ENCODE measurements at regions not wholly inside any gene's neighbourhood (a gene's known extent, or its start where the extent isn't known, plus 50 kb on each side); places are given as distances from the start of the nearest gene placed in this dataset.

DNA sequence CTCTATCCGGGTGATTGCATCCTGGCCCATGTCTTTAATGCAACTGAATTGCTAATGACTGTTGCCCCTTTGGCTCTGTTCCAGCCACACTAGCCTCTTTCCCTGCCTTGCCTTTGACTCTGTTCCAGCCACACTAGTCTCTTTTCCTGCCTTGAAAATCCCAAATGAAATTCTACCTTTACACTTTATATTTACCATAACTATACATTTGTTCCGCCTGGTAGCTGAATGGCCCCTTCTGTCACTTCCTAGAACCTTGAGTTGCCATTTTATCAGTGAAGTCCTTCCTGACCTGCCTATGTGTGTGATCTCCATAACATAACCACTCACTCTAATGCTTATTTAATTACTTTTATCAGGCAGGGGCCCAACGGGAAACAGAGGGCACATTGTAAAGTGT lies 1120.4 kb upstream of the WWC1 start:
- in situ Hi-C loops (cut with HindIII; ENCODE audit: extremely low pct_ligation_motif_present, low pct_unique_long_range_greater_than_20kb) (no loop called here), intact Hi-C loops (cut with micrococcal nuclease; ENCODE audit: unreplicated experiment) (no loop called here)
- ATAC-seq: no peak
- Histone ChIP-seq H3K79me2 (ENCODE audit: insufficient read depth, low read length) (no peaks in the 10 kb centered on the region), H2AFZ (ENCODE audit: low read length) (no peak overlapping the region), H3K27ac (ENCODE audit: extremely low read length, insufficient read depth, low read length) (no peak overlapping the region), H3K27me3 (ENCODE audit: control insufficient read depth in 1 of 2, insufficient read depth in 2 of 2, low read length in 2 of 2) (no peaks in the 10 kb centered on the region), H3K4me2 (ENCODE audit: low read depth, low read length) (no peak overlapping the region), H3K9ac (ENCODE audit: insufficient read depth, low read depth, low read length) (no peak overlapping the region), H3K4me3 (replicated peaks in 1 of 3; ENCODE audit: insufficient read depth in 1 of 3, low read depth in 2 of 3, low read length in 3 of 3) (no peak overlapping the region), H3K4me1 (ENCODE audit: insufficient read depth, low read length) (no peaks in the 10 kb centered on the region), H3K36me3 (replicated peaks in 1 of 2; ENCODE audit: control insufficient read depth in 1 of 2, insufficient read depth in 2 of 2, low read length in 2 of 2) (no peaks in the 10 kb centered on the region), H3K9me3 (ENCODE audit: low read length) (no peaks in the 10 kb centered on the region), H4K20me1 (ENCODE audit: insufficient read depth, low read length) (no peaks in the 10 kb centered on the region)
- FAIRE-seq: no peak
- DNase-seq (ENCODE audit: low spot score): no peak
- 23% methylated on average over 3 of the region's 3 CpGs for WGBS (ENCODE audit: low lambda C conversion rate)
- CTCF ChIA-PET (ENCODE audit: low intra/inter-chr PET ratio, low total read pairs): no interaction called here
- TF ChIP-seq, protein P1, sequence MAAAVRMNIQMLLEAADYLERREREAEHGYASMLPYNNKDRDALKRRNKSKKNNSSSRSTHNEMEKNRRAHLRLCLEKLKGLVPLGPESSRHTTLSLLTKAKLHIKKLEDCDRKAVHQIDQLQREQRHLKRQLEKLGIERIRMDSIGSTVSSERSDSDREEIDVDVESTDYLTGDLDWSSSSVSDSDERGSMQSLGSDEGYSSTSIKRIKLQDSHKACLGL (CRISPR knock-in tag; IDR thresholded peaks at IDR 0.05): no peak
- BruUV-seq (replicated peaks): no TSS peak
- POLR2A ChIA-PET: no interaction called here

GRCh38 chr5:167177736-167178135 lies 1113.7 kb upstream of the WWC1 start:
- intact Hi-C loops (cut with micrococcal nuclease; ENCODE audit: unreplicated experiment): no loop called here
- Histone ChIP-seq H3K79me2 (ENCODE audit: insufficient read depth, low read length) (no peaks in the 10 kb centered on the region), H3K27me3 (ENCODE audit: control insufficient read depth in 1 of 2, insufficient read depth in 2 of 2, low read length in 2 of 2) (no peaks in the 10 kb centered on the region), H3K9me3 (ENCODE audit: low read length) (no peaks in the 10 kb centered on the region), H3K9ac (ENCODE audit: insufficient read depth, low read depth, low read length) (no peak overlapping the region), H2AFZ (ENCODE audit: low read length) (no peak overlapping the region), H4K20me1 (ENCODE audit: insufficient read depth, low read length) (no peaks in the 10 kb centered on the region), H3K4me1 (ENCODE audit: insufficient read depth, low read length) (no peaks in the 10 kb centered on the region), H3K36me3 (replicated peaks in 1 of 2; ENCODE audit: control insufficient read depth in 1 of 2, insufficient read depth in 2 of 2, low read length in 2 of 2) (no peaks in the 10 kb centered on the region), H3K4me2 (ENCODE audit: low read depth, low read length) (no peak overlapping the region), H3K27ac (ENCODE audit: extremely low read length, insufficient read depth, low read length) (no peak overlapping the region), H3K4me3 (replicated peaks in 1 of 3; ENCODE audit: insufficient read depth in 1 of 3, low read depth in 2 of 3, low read length in 3 of 3) (no peak overlapping the region)
- DNase-seq (ENCODE audit: low spot score) (no peak), ATAC-seq (no peak), FAIRE-seq (no peak)
- POLR2A ChIA-PET: no interaction called here
- 34% methylated on average over 4 of the region's 4 CpGs for WGBS (ENCODE audit: low lambda C conversion rate)
- no TSS peak for BruUV-seq (replicated peaks)
- CTCF ChIA-PET (ENCODE audit: low intra/inter-chr PET ratio, low total read pairs): no interaction called here
- in situ Hi-C loops (cut with HindIII; ENCODE audit: extremely low pct_ligation_motif_present, low pct_unique_long_range_greater_than_20kb): no loop called here
- TF ChIP-seq JARID2 (CRISPR knock-in tag; IDR thresholded peaks at IDR 0.05; ENCODE audit: insufficient replicate concordance) (no peak), ZNF572 (CRISPR knock-in tag; IDR thresholded peaks at IDR 0.05) (no peak), RORA (CRISPR knock-in tag; IDR thresholded peaks at IDR 0.05) (no peak), BRD4 (CRISPR knock-in tag; IDR thresholded peaks at IDR 0.05) (no peak), ZKSCAN1 (IDR thresholded peaks at IDR 0.05; ENCODE audit: low read length) (no peak), ZNF280B (CRISPR knock-in tag; IDR thresholded peaks at IDR 0.05; ENCODE audit: borderline replicate concordance) (no peak), MIER2 (CRISPR knock-in tag; IDR thresholded peaks at IDR 0.05) (no peak), ZNF557 (CRISPR knock-in tag; IDR thresholded peaks at IDR 0.05) (no peak), ZNF776 (CRISPR knock-in tag; IDR thresholded peaks at IDR 0.05) (no peak), SIX4 (CRISPR knock-in tag; IDR thresholded peaks at IDR 0.05) (no peak), ZNF550 (CRISPR knock-in tag; IDR thresholded peaks at IDR 0.05; ENCODE audit: borderline replicate concordance) (no peak)
- TF ChIP-seq, protein P2, sequence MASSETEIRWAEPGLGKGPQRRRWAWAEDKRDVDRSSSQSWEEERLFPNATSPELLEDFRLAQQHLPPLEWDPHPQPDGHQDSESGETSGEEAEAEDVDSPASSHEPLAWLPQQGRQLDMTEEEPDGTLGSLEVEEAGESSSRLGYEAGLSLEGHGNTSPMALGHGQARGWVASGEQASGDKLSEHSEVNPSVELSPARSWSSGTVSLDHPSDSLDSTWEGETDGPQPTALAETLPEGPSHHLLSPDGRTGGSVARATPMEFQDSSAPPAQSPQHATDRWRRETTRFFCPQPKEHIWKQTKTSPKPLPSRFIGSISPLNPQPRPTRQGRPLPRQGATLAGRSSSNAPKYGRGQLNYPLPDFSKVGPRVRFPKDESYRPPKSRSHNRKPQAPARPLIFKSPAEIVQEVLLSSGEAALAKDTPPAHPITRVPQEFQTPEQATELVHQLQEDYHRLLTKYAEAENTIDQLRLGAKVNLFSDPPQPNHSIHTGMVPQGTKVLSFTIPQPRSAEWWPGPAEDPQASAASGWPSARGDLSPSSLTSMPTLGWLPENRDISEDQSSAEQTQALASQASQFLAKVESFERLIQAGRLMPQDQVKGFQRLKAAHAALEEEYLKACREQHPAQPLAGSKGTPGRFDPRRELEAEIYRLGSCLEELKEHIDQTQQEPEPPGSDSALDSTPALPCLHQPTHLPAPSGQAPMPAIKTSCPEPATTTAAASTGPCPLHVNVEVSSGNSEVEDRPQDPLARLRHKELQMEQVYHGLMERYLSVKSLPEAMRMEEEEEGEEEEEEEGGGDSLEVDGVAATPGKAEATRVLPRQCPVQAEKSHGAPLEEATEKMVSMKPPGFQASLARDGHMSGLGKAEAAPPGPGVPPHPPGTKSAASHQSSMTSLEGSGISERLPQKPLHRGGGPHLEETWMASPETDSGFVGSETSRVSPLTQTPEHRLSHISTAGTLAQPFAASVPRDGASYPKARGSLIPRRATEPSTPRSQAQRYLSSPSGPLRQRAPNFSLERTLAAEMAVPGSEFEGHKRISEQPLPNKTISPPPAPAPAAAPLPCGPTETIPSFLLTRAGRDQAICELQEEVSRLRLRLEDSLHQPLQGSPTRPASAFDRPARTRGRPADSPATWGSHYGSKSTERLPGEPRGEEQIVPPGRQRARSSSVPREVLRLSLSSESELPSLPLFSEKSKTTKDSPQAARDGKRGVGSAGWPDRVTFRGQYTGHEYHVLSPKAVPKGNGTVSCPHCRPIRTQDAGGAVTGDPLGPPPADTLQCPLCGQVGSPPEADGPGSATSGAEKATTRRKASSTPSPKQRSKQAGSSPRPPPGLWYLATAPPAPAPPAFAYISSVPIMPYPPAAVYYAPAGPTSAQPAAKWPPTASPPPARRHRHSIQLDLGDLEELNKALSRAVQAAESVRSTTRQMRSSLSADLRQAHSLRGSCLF (CRISPR knock-in tag; IDR thresholded peaks at IDR 0.05; ENCODE audit: borderline replicate concordance): no peak
